Glomerular endothelial cell (primary cell): ENCODE measurements at regions not wholly inside any gene's neighbourhood (a gene's known extent, or its start where the extent isn't known, plus 50 kb on each side); places are given as distances from the start of the nearest gene placed in this dataset.
A peak's percentile ranks its signal among the peaks of the same experiment; 100 is the strongest.
"Not testable (repeated sequence)": the region's sequence is repeated elsewhere in the genome, so short reads cannot be mapped to it uniquely, and the experiment has no call there.

Experiments used
- DNase-seq: peaks from one replicate; pipeline ENCODE4 v3.0.0-alpha.2; 2011; ENCODE audit warnings: low read depth, low spot score; ENCODE audit errors: extremely low read depth

DNA sequence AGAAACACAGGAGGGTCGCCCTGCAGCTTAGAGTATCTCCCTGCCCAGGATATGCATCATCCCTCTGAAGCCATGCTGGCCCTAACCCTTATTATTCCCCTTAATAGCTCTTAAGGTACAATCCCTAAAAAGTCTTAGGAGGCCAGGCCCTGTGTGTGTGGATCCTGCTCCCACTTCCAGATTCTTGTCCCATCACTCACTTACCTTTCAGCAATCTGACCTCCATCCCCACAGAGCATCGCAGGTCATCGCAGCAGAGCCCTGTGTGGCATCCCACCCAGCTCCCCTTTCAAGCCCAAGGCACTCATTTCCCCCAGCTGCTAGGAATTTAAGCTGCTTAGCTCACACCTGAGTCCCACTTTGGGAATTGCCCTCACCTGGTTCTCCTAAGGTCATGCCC, 223.8 kb upstream of the SMLR1 start:
- no peak for DNase-seq

DNA sequence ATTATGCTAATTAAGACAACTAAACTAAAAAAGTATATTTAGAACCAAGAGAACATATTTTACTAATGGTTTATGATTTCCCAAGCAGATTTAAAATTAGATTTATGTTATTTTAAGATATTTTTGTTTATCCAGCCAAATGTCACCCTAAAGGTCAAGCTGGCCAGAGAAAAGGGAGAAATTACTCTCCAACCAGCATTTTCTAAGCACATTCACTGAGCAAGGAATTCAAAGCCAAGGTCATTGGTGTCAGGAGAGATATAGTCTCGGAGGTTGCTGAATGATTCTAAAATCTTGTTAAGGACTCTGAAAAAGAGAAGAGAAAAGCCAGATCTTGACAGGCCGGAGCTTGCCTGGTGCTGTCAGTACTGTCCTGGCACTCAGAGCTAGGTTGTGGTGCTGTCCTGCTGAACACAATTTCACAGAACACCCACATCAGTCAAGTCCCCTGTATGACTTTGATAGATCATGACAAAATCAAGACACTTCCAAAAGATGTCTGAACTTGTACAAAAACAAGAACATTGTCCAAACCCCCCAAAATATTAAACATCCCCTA, 222.3 kb upstream of the SMLR1 start:
- no peak for DNase-seq

DNA sequence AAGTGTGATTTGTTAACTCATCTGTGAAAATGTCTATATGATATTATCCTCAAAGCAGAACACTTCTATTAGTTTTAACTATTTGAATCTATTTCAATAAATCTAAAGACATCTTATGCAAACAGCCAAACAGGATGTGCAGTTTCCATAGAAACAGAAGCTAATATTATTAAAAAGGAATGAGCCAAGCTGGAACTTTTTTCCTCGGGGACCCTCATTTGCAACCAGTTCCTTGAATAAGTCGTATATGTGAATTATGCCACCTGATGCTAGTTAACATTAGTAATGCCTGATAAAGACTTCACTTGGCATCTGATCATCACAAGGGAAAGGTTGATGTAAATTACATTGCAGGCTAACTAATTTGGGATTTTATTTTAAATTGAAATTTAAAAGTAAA, 216.9 kb upstream of the SMLR1 start:
- no peak for DNase-seq

DNA sequence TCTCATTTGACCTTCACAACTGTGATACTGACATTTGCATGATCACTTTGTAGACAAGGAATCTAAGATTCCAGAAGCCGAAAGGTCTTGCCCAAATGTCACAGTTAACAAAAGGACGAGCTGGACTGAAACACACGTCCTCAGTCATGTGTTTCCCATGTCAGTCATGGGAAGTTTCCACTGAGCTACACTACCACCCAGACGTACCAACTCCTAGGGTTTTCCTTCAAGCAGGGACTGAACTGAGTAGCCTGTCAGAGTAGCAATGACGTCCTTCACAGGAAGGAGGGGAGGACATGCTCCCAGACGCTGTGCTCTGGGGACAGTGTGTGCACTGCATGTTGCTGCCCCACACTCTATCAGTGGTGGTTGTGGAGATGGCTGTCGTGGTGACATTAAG, 215.8 kb upstream of the SMLR1 start:
- no peak for DNase-seq

DNA sequence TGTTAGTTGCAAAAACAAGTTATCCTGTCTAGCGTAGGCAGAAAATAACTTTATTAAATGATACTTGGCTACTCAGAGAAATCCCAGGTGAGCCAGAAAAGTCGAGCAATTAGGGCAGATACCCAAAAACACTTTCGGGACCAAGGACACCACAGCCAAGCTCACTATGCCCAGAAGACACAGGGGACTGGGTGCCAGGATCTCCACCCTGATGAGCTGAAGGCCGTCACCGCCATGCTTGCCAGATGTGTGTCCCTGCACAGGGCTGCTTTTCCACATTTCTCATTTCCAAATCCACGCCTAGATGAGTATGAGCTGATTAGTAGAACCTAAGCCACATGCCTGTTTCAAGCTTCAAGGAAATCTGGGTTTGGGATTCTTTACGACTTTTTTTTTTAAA, 214.0 kb upstream of the SMLR1 start:
- no peak for DNase-seq

GRCh38 chr6:130615816-130616215, 211.4 kb upstream of the SMLR1 start:
- no peak for DNase-seq

DNA sequence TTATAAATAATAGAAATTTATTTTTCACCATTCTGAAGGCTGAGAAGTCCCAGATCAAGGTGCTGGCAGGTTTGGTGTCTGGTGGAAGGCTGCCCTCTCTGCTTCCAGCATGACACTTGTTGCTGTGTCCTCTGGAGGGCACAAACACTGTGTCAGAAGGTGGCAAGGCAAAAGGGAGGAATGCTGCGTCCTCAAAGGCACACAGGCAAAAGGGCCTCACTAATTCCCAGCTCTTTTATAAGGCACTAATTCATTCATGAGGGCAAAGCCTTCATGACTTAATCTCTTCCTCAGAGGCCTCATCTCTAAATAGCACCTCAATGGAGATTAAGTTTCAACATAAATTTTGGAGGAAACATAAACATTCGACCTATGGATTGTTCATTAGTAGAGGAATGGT, 209.5 kb upstream of the SMLR1 start:
- no peak for DNase-seq

DNA sequence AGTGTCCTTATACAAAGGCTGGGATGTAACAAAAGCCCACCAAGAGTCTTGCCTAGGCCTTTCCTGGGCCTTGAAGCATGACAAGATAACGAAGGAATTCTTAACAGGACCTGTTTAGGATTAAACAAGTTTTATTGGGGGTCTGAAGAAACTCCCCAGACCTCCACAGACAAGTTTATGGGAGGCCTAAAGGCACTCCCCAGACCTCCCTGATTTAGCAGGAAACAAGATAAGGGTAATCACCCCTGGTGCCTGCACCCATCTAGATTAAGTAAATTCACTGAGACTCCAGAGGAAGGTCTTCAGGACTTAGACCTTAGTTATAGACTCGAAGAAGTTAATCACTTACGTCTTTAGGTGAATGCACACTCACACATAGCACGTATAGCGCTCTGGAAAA, 208.4 kb upstream of the SMLR1 start:
- DNase-seq = not testable (repeated sequence)

- DNase-seq = no peak
Measured at GRCh38 chr6:130620338-130620781, 206.8 kb upstream of the SMLR1 start.

DNA sequence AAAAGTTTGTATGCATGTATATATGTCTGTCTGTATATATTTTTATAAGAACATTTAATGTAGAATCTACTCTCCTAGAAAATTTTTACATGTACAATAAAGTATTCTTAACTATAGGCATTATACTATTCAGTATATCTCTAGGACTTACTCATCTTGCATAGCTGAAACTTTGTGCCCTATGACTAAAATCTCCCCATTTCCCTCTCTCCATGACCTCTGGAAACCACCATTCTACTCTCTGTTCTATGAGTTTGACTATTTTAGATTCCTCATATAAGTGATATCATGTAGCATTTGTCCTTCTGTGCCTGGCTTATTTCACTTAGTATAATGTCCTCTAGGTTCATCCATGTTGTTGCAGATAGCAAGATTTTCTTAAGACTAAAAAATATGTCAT, 205.1 kb upstream of the SMLR1 start:
- no peak for DNase-seq

DNA sequence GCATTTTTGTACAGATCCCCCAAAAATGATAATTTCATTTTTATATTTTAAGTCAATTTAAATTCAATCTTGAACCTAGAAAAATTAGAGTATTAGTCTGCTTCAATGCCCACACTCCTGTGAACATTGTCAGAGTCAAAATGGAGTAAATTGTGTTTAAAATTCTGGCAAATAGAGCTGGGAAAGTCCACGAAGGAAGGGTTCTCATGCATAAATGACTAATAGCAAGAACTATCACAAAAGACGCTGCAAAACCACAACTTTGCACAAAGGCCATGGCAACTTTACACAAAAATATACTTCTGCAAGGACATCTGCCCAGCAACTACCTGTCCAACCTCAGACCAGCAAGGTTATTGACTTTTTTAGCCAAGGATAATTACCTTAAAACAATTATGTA, 203.2 kb upstream of the SMLR1 start:
- DNase-seq = no peak

DNA sequence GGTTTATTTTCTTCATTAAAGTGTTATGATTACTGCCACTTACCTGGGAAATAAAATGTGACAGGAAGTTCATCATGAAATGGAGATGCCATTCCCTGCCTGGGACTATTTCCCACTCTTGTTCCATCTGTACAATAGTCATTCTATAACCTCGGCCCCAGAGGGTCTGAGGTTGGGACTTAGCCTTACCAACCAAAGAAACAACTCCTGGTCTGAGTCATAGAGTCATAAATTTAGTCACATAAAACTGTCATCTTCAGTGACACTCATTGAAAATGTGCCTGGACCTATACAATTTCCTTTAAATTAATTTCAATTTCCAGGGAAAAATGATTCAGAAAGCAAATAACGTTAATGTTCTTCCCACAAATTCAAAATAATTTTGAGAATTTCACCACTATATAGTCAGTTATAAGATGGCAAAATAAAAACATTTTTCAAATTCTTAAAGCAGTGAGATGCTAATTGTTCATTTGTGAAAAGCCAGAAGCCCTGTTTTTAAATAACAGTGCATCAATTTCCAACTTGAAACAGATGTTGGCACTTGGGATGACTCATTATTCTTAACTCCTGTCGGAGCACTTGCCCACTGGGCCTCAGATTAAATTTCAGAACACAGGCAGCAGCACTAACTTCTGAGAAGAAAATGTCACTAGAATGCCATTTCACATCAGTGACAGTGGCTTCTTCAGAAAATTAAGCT, 201.2 kb upstream of the SMLR1 start:
- peak; percentile 18 for DNase-seq

DNA sequence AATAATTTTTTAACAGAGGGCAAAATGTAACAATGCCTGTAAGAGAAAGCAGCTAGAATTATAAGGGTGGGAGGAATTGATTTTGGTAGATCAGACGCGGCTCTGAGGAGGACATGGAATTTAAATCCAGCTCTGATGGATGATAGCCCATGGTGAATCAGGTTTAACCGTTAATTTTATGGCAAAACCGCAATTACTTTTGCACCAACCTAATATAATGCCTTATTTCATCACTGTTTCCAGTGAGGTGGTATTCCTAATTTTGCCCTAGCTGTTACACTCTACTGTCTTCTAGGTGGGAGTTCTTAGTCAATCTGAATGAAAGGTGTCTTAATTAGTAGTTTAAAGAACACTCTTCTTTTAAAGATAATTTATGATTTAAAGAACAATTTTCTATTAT, 198.3 kb upstream of the SMLR1 start:
- DNase-seq = no peak

- DNase-seq = no peak
Measured at GRCh38 chr6:130629640-130630039, 197.6 kb upstream of the SMLR1 start.

DNA sequence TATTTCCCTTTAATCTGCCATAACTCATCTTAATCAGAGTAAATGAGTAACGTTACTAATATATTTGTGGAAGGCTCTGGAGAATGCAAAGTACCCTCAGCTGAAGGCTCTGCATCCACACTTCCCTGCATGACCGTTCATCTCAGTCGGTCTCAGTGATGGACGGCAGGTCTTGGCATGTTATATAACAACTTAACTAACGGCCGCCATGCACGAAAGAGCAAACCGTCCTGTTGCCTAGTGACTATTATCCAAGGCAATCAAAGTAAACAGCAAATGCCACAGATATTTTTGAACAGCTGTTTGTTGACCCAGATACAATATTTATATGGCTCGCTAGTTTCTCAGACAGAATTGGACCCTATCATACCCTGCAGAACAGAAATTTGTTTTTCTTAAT, 194.9 kb upstream of the SMLR1 start:
- DNase-seq = no peak

GRCh38 chr6:130632897-130633296, 194.3 kb upstream of the SMLR1 start:
- no peak for DNase-seq

DNA sequence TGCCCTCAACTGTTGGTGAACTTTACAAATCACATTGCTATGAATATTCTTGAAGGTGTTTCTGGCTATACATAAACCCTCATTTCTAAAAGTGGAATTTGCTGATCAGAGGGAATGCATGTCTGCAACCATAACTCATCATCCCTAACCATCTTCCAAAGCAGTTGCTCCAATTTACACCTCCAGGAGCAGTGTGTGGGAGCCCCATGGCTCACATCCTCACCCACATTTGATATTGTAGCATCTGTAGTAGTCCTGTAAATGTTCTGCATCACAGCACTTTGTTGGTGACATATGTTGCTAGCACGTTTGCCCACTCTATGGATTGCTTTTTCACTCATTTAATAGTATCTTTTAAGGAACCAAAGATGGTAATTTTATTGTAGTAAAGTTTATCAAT, 183.8 kb upstream of the SMLR1 start:
- no peak for DNase-seq

DNA sequence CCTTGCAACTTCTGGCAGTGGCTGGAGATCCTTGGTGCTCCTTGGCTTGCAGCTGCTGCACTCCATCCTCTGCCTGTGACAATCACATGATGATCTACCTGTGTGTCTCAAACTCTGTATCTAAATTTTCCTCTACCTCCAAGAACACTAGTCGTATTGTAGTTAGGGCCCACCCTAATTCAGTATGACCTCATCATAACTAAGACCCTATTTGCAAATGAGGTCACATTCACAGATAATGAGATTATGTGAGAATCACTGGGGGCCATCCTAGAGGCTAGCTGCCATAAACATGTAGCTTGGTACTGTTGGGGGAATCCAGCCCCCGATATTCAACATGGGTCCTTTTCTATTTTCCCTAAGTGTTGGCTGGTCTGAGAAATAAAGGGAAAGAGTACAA, 183.0 kb upstream of the SMLR1 start:
- DNase-seq = no peak

DNA sequence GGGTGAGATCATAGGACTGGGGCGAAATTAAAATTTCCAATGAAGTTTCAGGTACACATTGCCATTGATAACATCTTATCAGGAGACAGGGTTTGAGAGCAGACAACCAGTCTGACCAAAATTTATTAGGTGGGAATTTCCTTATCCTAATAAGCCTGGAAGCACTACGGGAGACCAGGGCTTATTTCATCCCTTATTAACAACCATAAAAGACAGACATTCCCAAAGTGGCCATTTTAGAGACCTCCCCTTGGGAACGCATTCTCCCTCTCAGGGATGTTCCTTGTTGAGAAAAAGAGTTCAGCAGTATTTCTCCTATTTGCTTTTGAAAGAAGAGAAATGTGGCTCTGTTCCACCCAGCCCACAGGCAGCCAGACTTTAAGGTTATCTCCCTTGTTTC, 182.4 kb upstream of the SMLR1 start:
- DNase-seq = not testable (repeated sequence)

DNA sequence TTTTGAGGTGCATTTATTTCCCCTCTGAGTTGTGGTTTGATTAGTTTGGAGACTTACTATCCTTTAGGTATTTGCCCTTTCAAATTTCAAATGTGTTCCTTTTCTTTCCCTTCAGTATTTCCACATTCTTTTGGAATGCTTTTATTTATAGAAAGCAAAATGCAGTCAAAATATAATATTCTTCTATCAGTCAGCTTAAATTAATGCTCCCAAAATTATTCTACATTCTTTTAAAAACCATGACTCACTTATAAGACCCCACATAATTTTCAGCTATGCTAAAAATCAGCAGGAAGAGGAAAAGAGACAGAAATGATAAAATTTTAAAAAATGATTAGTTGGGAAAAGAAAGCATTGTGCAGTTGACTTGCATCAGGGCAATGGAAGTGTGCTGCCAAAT, 180.0 kb upstream of the SMLR1 start:
- no peak for DNase-seq

DNA sequence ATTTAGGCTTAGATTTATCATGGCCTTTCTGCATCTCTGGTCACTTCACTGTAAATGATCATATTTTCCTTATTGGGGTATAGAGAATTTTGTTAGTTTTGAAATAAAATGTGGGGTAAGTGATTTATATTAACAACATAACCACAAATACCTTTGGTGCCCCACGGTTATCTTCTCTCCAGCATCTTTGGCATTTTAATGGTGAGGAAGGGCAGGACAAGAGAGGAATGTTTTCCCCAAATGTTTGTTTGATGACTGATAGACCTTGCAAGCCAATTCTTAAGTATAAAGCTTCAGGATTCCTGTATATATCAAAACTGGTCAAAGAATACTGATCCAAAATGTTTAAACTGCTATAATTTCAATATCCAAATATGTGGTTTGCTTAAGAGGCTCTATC, 171.6 kb upstream of the SMLR1 start:
- DNase-seq = no peak

- no peak for DNase-seq
Measured at GRCh38 chr6:130661077-130661476, 166.1 kb upstream of the SMLR1 start.

- no peak for DNase-seq
Measured at GRCh38 chr6:130666786-130667185, 160.4 kb upstream of the SMLR1 start.
